K562 (cell line): ENCODE measurements at regions not wholly inside any gene's neighbourhood (a gene's known extent, or its start where the extent isn't known, plus 50 kb on each side); places are given as distances from the start of the nearest gene placed in this dataset.

ENCODE experiments used
- CTCF ChIP-seq, 3 experiments: IDR thresholded peaks in 2 of 3; conservative IDR thresholded peaks in 1 of 3; 2 replicates each; pipeline ENCODE4 v1.5.1; 2011 to 2012; ENCODE audit warnings: low read length in 3 of 3, mild to moderate bottlenecking in 3 of 3, control low read depth in 2 of 3, improper control_type of control experiment in 1 of 3, inconsistent platforms in 1 of 3, low read depth in 1 of 3, mixed read lengths in 1 of 3, moderate library complexity in 1 of 3; ENCODE audit not compliant: insufficient read depth in 2 of 3
- MTA2 ChIP-seq: fragments of 450-650 bp; IDR thresholded peaks from 2 replicates; pipeline ENCODE4 v1.6.1; 2016; ENCODE audit warnings: low read depth
- TAF7 ChIP-seq: fragments of 450-650 bp; IDR thresholded peaks from 2 replicates; pipeline ENCODE4 v1.6.1; 2016; ENCODE audit warnings: missing genetic modification characterization, missing compliant biosample characterization
- ZNF124 ChIP-seq: sonication (generic); formaldehyde crosslinking; IDR thresholded peaks from 2 replicates; pipeline ENCODE4 v1.8.1; 2022; ENCODE audit warnings: missing genetic modification reagents
- ZNF77 ChIP-seq: fragments of 250-450 bp; sonication (Bioruptor Pico); IDR thresholded peaks from 2 replicates; pipeline ENCODE4 v1.5.0; 2020
- ZNF785 ChIP-seq: fragments of 250-450 bp; sonication (Bioruptor Pico); IDR thresholded peaks from 2 replicates; pipeline ENCODE4 v1.4.0; 2020; ENCODE audit warnings: mild to moderate bottlenecking

DNA sequence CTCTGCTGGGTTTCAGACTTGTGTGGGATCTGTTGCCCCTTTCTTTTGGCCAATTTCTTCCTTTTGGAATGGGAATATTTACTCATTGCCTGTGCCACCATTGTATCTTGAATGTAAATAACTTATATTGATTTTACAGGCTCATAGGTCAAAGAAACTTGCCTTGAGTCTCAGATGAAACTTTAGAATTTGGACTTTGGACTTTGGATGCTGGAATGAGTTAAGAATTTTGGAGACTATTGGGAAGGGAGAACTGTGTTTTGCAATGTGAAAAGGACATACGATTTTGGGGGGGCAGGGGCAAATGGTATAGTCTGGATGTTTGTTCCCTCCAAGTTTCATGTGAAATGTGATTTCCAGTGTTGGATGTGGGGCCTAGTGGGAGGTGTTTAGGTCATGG, 62.6 kb upstream of the TNFRSF21 start:
- TF ChIP-seq ZNF785 (CRISPR knock-in tag) (no peak), ZNF124 (no peak), CTCF (IDR thresholded peaks at IDR 0.05 in 2 of 3, conservative IDR thresholded peaks at IDR 0.05 in 1 of 3; ENCODE audit: insufficient read depth in 2 of 3, low read depth in 1 of 3, low read length in 3 of 3) (no peak), TAF7 (tag) (no peak), MTA2 (no peak), ZNF77 (CRISPR knock-in tag) (no peak)
